Heart right ventricle (tissue), 16 donors: ENCODE measurements at regions not wholly inside any gene's neighbourhood (a gene's known extent, or its start where the extent isn't known, plus 50 kb on each side); places are given as distances from the start of the nearest gene placed in this dataset.

ENCODE experiments used
- ATAC-seq, 8 donors: fragments of 200-7000 bp; cut with Tn5 transposase; one replicate each; pipeline ENCODE4 v1.9.1; 2020; ENCODE audit warnings: mild to moderate bottlenecking in 8 of 8, moderate library complexity in 8 of 8, moderate number of reproducible peaks in 1 of 8
- DNase-seq, 2 donors: peaks; one replicate each; pipeline ENCODE4 v3.0.0-alpha.2; 2020
- H3K27ac ChIP-seq, 10 donors: fragments of 200-600 bp; sonication (generic) in 2 of 10; one replicate each; pipeline versions ENCODE4 v1.5.0 to v1.8.0; 2020 to 2022; ENCODE audit warnings: mild to moderate bottlenecking in 3 of 10
- H3K27me3 ChIP-seq, 7 donors: fragments of 200-600 bp; one replicate each; pipeline ENCODE4 v1.8.0; 2021 to 2022; ENCODE audit warnings: mild to moderate bottlenecking in 2 of 7
- H3K36me3 ChIP-seq, 9 donors: fragments of 200-600 bp; sonication (generic) in 1 of 9; one replicate each; pipeline versions ENCODE4 v1.5.0 to v1.8.0; 2020 to 2022; ENCODE audit warnings: mild to moderate bottlenecking in 2 of 9
- H3K4me1 ChIP-seq, 9 donors: fragments of 200-600 bp; sonication (generic) in 1 of 9; one replicate each; pipeline versions ENCODE4 v1.5.0 to v1.8.0; 2020 to 2022; ENCODE audit warnings: mild to moderate bottlenecking in 4 of 9
- H3K4me3 ChIP-seq, 10 donors: fragments of 200-600 bp; sonication (generic) in 2 of 10; one replicate each; pipeline versions ENCODE4 v1.5.0 to v1.8.0; 2020 to 2022; ENCODE audit warnings: mild to moderate bottlenecking in 7 of 10, moderate library complexity in 2 of 10
- H3K9me3 ChIP-seq, 11 donors: fragments of 200-600 bp in 10 of 11; sonication (generic) in 2 of 11; one replicate each; pipeline versions ENCODE4 v1.5.0 to v1.8.0; 2013 to 2022; ENCODE audit warnings: mild to moderate bottlenecking in 2 of 11, control low read depth in 1 of 11, moderate library complexity in 1 of 11
- WGBS, 2 donors: extraction: QIAGEN DNeasy Blood & Tissue Kit; methylation state at CpG; one replicate each; pipeline ENCODE4 v1.1.7; 2013; ENCODE audit warnings: inconsistent platforms in 1 of 2; 5-methylcytosine and 5-hydroxymethylcytosine counted together
- intact Hi-C, 10 donors: fragments of 100-400 bp; cut with DNase I; formaldehyde crosslinking; loops; one replicate each; pipeline versions ENCODE4 v1.11.1 to v1.14.2; 2022
- TF ChIP-seq, protein P1 (sequence below), 9 donors: fragments of 200-600 bp; sonication (generic) in 2 of 9; IDR thresholded peaks; one replicate each; pipeline versions ENCODE4 v1.5.0 to v1.8.0; 2021 to 2022; ENCODE audit warnings: antibody characterized with exemption in 9 of 9, mild to moderate bottlenecking in 5 of 9, moderate library complexity in 1 of 9
- donor health status: Arrhythmogenic right ventricular cardiomyopathy.
- donor health status: ischemic (EF 13 %, LVEDD 7.1; RV severe dilation, severe dysfunction).
- donor health status: healthy with polysubstance abuse.
- donor health status: DM: no; HTN: yes; CAD: no.
- donor health status: DM: no; HTN: no; CAD: no.
- donor health status: ischemic (EF 25% LVEDD 6.9; RV normal size, moderate dysfunction).
- donor health status: ischemic (EF 25% LVEDD 5.7; RV mildly dilated, moderate dysfunction).
- donor health status: healthy.
- donor health status: DM: yes; HTN: yes; CAD: no.
- donor health status: Ischemic cardiomyopathy.
- donor health status: ischemic (EF 35%, LVEDD 5.7; RV mildly dilated, moderate dysfunction).
- donor health status: nonischemic (EF 11% LVEDD 7.7; RV severe dilation, severe dysfunction).
- donor health status: DM: yes; HTN: yes; CAD: no.
- donor health status: PGD.
- donor health status: ischemic (EF 29% LVEDD 5.4; RV normal size, mild dysfunction).
- donor health status: nonischemic (EF 23%, LVEDD 6.1; RV moderate dilation, normal function).

DNA sequence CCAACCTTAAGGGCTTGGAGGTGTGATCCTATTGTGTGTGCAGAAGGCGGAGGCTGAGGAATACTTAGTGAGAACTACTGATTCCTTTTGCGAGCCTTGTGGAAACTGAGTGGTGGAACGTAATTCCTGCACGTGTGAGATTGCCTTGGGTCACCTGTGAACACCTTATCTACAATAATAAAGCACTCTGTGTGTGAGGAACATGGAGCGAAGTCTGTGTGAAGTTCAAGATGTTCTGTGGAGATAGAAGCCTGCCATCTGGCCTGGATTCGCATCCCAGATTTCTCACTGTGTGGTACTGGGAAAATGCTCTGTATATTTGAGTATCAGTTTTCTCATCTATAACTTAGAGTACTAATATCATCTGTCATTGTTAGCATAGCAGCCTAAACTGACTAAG, 179.5 kb upstream of the PDZRN3 start:
- peaks cover 0 to 14% (median 5%) of the 10 kb centered on the region in 9 donors for H3K4me1 ChIP-seq
- TF ChIP-seq, protein P1, sequence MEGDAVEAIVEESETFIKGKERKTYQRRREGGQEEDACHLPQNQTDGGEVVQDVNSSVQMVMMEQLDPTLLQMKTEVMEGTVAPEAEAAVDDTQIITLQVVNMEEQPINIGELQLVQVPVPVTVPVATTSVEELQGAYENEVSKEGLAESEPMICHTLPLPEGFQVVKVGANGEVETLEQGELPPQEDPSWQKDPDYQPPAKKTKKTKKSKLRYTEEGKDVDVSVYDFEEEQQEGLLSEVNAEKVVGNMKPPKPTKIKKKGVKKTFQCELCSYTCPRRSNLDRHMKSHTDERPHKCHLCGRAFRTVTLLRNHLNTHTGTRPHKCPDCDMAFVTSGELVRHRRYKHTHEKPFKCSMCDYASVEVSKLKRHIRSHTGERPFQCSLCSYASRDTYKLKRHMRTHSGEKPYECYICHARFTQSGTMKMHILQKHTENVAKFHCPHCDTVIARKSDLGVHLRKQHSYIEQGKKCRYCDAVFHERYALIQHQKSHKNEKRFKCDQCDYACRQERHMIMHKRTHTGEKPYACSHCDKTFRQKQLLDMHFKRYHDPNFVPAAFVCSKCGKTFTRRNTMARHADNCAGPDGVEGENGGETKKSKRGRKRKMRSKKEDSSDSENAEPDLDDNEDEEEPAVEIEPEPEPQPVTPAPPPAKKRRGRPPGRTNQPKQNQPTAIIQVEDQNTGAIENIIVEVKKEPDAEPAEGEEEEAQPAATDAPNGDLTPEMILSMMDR (IDR thresholded peaks at IDR 0.05): no peak
- WGBS, 2 donors: 84 to 86% methylated on average over 6 of the region's 6 CpGs
- no peak overlapping the region for H3K4me3 ChIP-seq
- DNase-seq (no peak), ATAC-seq (no peak)
- H3K27ac ChIP-seq: no peak overlapping the region
- H3K27me3 ChIP-seq: no peaks in the 10 kb centered on the region
- intact Hi-C loops: loop anchor here in 1 of 10 donors (10.0 kb wide), 1 partner anchor 179 kb away; the partner anchor contains the start of gene PDZRN3
- no peaks in the 10 kb centered on the region for H3K36me3 ChIP-seq
- peaks cover 0 to 6% (median 0%) of the 10 kb centered on the region in 11 donors for H3K9me3 ChIP-seq

- intact Hi-C loops: loop anchor here in 1 of 10 donors (10.0 kb wide), 1 partner anchor 177 kb away; the partner anchor contains the start of gene PDZRN3
- H3K36me3 ChIP-seq: no peaks in the 10 kb centered on the region
- ATAC-seq (no peak), DNase-seq (no peak)
- H3K9me3 ChIP-seq: peaks cover 0 to 14% (median 0%) of the 10 kb centered on the region in 11 donors
- no peaks in the 10 kb centered on the region for H3K27me3 ChIP-seq
- 91 to 93% methylated on average over 2 of the region's 2 CpGs for WGBS, 2 donors
- TF ChIP-seq, protein P1 (IDR thresholded peaks at IDR 0.05): no peak
- no peak overlapping the region for H3K4me3 ChIP-seq
- H3K4me1 ChIP-seq: peaks cover 0 to 22% (median 5%) of the 10 kb centered on the region in 9 donors
- no peak overlapping the region for H3K27ac ChIP-seq
These were observed 176.7 kb upstream of the PDZRN3 start for GRCh38 chr3:73801444-73801843.

- Histone ChIP-seq H3K36me3 (no peaks in the 10 kb centered on the region), H3K4me1 (peaks cover 0 to 16% (median 4%) of the 10 kb centered on the region in 9 donors), H3K4me3 (no peak overlapping the region), H3K27ac (peak overlapping the region in 1 of 10 donors; percentile 52), H3K27me3 (no peaks in the 10 kb centered on the region), H3K9me3 (peaks cover 0 to 10% (median 0%) of the 10 kb centered on the region in 11 donors)
- TF ChIP-seq, protein P1 (IDR thresholded peaks at IDR 0.05): no peak
- 67 to 85% methylated on average over 1 of the region's 1 CpG for WGBS, 2 donors
- DNase-seq (no peak), ATAC-seq (no peak)
- intact Hi-C loops: no loop called here
These were observed 172.6 kb upstream of the PDZRN3 start for GRCh38 chr3:73797311-73797710.

GRCh38 chr3:73796382-73796781, 171.6 kb upstream of the PDZRN3 start:
- TF ChIP-seq, protein P1 (IDR thresholded peaks at IDR 0.05): no peak
- WGBS, 2 donors: 31 to 34% methylated on average over 3 of the region's 3 CpGs
- Histone ChIP-seq H3K27ac (peak overlapping the region in 5 of 10 donors; percentile 23 to 61 (median 54)), H3K4me3 (no peak overlapping the region), H3K36me3 (no peaks in the 10 kb centered on the region), H3K9me3 (peaks cover 0 to 10% (median 0%) of the 10 kb centered on the region in 11 donors), H3K27me3 (no peaks in the 10 kb centered on the region), H3K4me1 (peaks cover 0 to 16% (median 4%) of the 10 kb centered on the region in 9 donors)
- ATAC-seq (peak in 4 of 8 donors; percentile 48 to 82 (median 75)), DNase-seq (no peak)
- intact Hi-C loops: no loop called here
